Neural cell (in vitro differentiated cells): ENCODE measurements at regions not wholly inside any gene's neighbourhood (a gene's known extent, or its start where the extent isn't known, plus 50 kb on each side); places are given as distances from the start of the nearest gene placed in this dataset.

Experiments
- H2AFZ ChIP-seq: fragments of 200-600, 300-800 bp; sonication (generic), shearing (Covaris generic); 2 replicates; pipeline ENCODE4 v1.6.0; 2014; ENCODE audit warnings: low read depth, mild to moderate bottlenecking, antibody characterized with exemption, low read length, moderate library complexity
- H3F3A ChIP-seq: fragments of 200-600 bp; shearing (Covaris generic); 2 replicates; pipeline ENCODE4 v1.6.1; 2016; ENCODE audit warnings: mild to moderate bottlenecking, moderate library complexity, mixed read lengths, antibody characterized with exemption, low read length; ENCODE audit not compliant: insufficient read depth, poor library complexity, severe bottlenecking
- H3K27ac ChIP-seq: fragments of 200-600, 300-800 bp; sonication (generic), shearing (Covaris generic); 2 replicates; pipeline ENCODE4 v1.5.1; 2014; ENCODE audit warnings: mild to moderate bottlenecking, low read length, moderate library complexity
- H3K27me3 ChIP-seq: fragments of 300-800, 200-600 bp; sonication (generic), shearing (Covaris generic); 2 replicates; pipeline ENCODE4 v1.6.0; 2014; ENCODE audit warnings: mild to moderate bottlenecking, low read depth, low read length, moderate library complexity; ENCODE audit not compliant: insufficient read depth
- H3K36me3 ChIP-seq: fragments of 300-800, 200-600 bp; sonication (generic), shearing (Covaris generic); 2 replicates; pipeline ENCODE4 v1.5.1; 2014; ENCODE audit warnings: mild to moderate bottlenecking, antibody characterized with exemption, low read length, moderate library complexity; ENCODE audit not compliant: insufficient read depth
- H3K4me2 ChIP-seq: fragments of 300-800, 200-600 bp; sonication (generic), shearing (Covaris generic); 2 replicates; pipeline ENCODE4 v1.6.0; 2014; ENCODE audit warnings: mild to moderate bottlenecking, low read length
- H3K4me3 ChIP-seq: fragments of 300-800, 200-600 bp; sonication (generic), shearing (Covaris generic); 2 replicates; pipeline ENCODE4 v1.5.1; 2014; ENCODE audit warnings: mild to moderate bottlenecking, low read length, moderate library complexity
- H3K79me2 ChIP-seq: fragments of 200-600 bp; shearing (Covaris generic); replicated peaks from 2 replicates; pipeline ENCODE4 v1.6.0; 2014; ENCODE audit warnings: mild to moderate bottlenecking, low read length, moderate library complexity; ENCODE audit not compliant: insufficient read depth
- H3K9ac ChIP-seq: fragments of 300-800, 200-600 bp; sonication (generic), shearing (Covaris generic); 2 replicates; pipeline ENCODE4 v1.6.1; 2016; ENCODE audit warnings: mild to moderate bottlenecking, low read length, mixed read lengths
- H3K9me2 ChIP-seq: fragments of 200-600 bp; shearing (Covaris generic); 2 replicates; pipeline ENCODE4 v1.6.1; 2016; ENCODE audit warnings: mild to moderate bottlenecking, low read length, mixed read lengths; ENCODE audit not compliant: insufficient read depth
- H3K9me3 ChIP-seq: fragments of 200-600, 300-800 bp; sonication (generic), shearing (Covaris generic); 2 replicates; pipeline ENCODE4 v1.6.1; 2016; ENCODE audit warnings: mild to moderate bottlenecking, mixed run types, low read length, moderate library complexity, mixed read lengths
- H4K20me1 ChIP-seq: fragments of 200-600 bp; shearing (Covaris generic); 2 replicates; pipeline ENCODE4 v1.6.1; 2016; ENCODE audit warnings: mild to moderate bottlenecking, mixed run types; ENCODE audit not compliant: insufficient read depth
- CTCF ChIP-seq: fragments of 450-650 bp; IDR thresholded peaks from 2 replicates; pipeline ENCODE4 v1.5.1; 2014; ENCODE audit warnings: antibody characterized with exemption, mild to moderate bottlenecking, moderate library complexity; ENCODE audit not compliant: poor library complexity, severe bottlenecking
- EP300 ChIP-seq: fragments of 450-650 bp; conservative IDR thresholded peaks from 2 replicates; pipeline ENCODE4 v1.6.1; 2014; ENCODE audit warnings: antibody characterized with exemption, mild to moderate bottlenecking, moderate library complexity; ENCODE audit not compliant: poor library complexity, severe bottlenecking
- EZH2 ChIP-seq: fragments of 200-600, 300-800 bp; shearing (Covaris generic), sonication (generic); IDR thresholded peaks from 2 replicates; pipeline ENCODE4 v1.6.1; 2014; ENCODE audit warnings: antibody characterized with exemption, low read length, borderline replicate concordance, mild to moderate bottlenecking; ENCODE audit not compliant: insufficient read depth, poor library complexity, severe bottlenecking
- POLR2AphosphoS5 ChIP-seq: IDR thresholded peaks from 2 replicates; pipeline ENCODE4 v1.6.1; 2012
- RAD21 ChIP-seq: fragments of 450-650 bp; conservative IDR thresholded peaks from 2 replicates; pipeline ENCODE4 v1.6.1; 2014; ENCODE audit warnings: antibody characterized with exemption, mild to moderate bottlenecking, moderate library complexity
- REST ChIP-seq: IDR thresholded peaks from 2 replicates; pipeline ENCODE4 v1.6.1; 2012; ENCODE audit warnings: borderline replicate concordance
- SMC3 ChIP-seq: fragments of 450-650 bp; conservative IDR thresholded peaks from 2 replicates; pipeline ENCODE4 v1.6.1; 2014; ENCODE audit warnings: antibody characterized with exemption, mild to moderate bottlenecking, moderate library complexity; ENCODE audit not compliant: poor library complexity
- TAF1 ChIP-seq: IDR thresholded peaks from 2 replicates; pipeline ENCODE4 v1.6.1; 2012; ENCODE audit warnings: low read depth

GRCh38 chr18:38557006-38557405 lies 991.4 kb upstream of the CELF4 start:
- no peaks in the 10 kb centered on the region for H3K27me3 ChIP-seq
- H2AFZ ChIP-seq, result no peak overlapping the region
- no peak overlapping the region for H3K4me2 ChIP-seq
- H3F3A ChIP-seq, result no peaks in the 10 kb centered on the region
- TF ChIP-seq CTCF (no peak), EZH2 (no peak), REST (no peak), SMC3 (no peak), EP300 (no peak), TAF1 (no peak), POLR2AphosphoS5 (no peak)
- no peaks in the 10 kb centered on the region for H3K9me2 ChIP-seq
- no peak overlapping the region for H3K4me3 ChIP-seq
- H4K20me1 ChIP-seq, result no peaks in the 10 kb centered on the region
- H3K36me3 ChIP-seq, result no peaks in the 10 kb centered on the region
- H3K9me3 ChIP-seq, result no peaks in the 10 kb centered on the region
- no peaks in the 10 kb centered on the region for H3K79me2 ChIP-seq
- no peak overlapping the region for H3K27ac ChIP-seq
- H3K9ac ChIP-seq, result no peak overlapping the region

- H3K27me3 ChIP-seq, result no peaks in the 10 kb centered on the region
- H3K9me2 ChIP-seq, result no peaks in the 10 kb centered on the region
- no peak overlapping the region for H3K4me3 ChIP-seq
- H4K20me1 ChIP-seq, result no peaks in the 10 kb centered on the region
- no peak overlapping the region for H3K27ac ChIP-seq
- no peaks in the 10 kb centered on the region for H3K36me3 ChIP-seq
- no peak for TF ChIP-seq SMC3
- TF ChIP-seq RAD21, result no peak
- TF ChIP-seq REST, result no peak
- no peak for TF ChIP-seq TAF1
- no peak for TF ChIP-seq EZH2
- H3K79me2 ChIP-seq, result no peaks in the 10 kb centered on the region
- no peak overlapping the region for H2AFZ ChIP-seq
- no peak overlapping the region for H3K4me2 ChIP-seq
- H3F3A ChIP-seq, result no peaks in the 10 kb centered on the region
- H3K9ac ChIP-seq, result no peak overlapping the region
- H3K9me3 ChIP-seq, result no peaks in the 10 kb centered on the region
These were observed 987.2 kb upstream of the CELF4 start for GRCh38 chr18:38552732-38553321.
